Naive B cell (primary cell): ENCODE measurements at regions not wholly inside any gene's neighbourhood (a gene's known extent, or its start where the extent isn't known, plus 50 kb on each side); places are given as distances from the start of the nearest gene placed in this dataset.
"Not testable (repeated sequence)": the region's sequence is repeated elsewhere in the genome, so short reads cannot be mapped to it uniquely, and the experiment has no call there.

Experiments
- ATAC-seq, 2 donors: fragments of 150-1000 bp; cut with Tn5 transposase; 2 replicates each; pipeline ENCODE4 v1.10.0; 2021; ENCODE audit warnings: low read depth in 2 of 2, mild to moderate bottlenecking in 2 of 2, moderate library complexity in 2 of 2
- DNase-seq: peaks from one replicate; pipeline ENCODE4 v3.0.0; 2022
- H3K27ac Mint-ChIP-seq, 6 donors: one replicate each; pipeline ENCODE4 v1.8.0; 2020 to 2022; ENCODE audit warnings: mild to moderate bottlenecking in 6 of 6, mixed read lengths in 6 of 6, moderate library complexity in 5 of 6, inconsistent platforms in 2 of 6
- H3K27me3 Mint-ChIP-seq, 3 donors: one replicate each; pipeline ENCODE4 v1.8.0; 2021 to 2022; ENCODE audit warnings: mixed read lengths in 3 of 3, mild to moderate bottlenecking in 1 of 3
- H3K36me3 Mint-ChIP-seq, 2 donors: one replicate each; pipeline ENCODE4 v1.8.0; 2020 to 2022; ENCODE audit warnings: mixed read lengths in 2 of 2, inconsistent platforms in 1 of 2, mild to moderate bottlenecking in 1 of 2
- H3K4me1 Mint-ChIP-seq, 3 donors: one replicate each; pipeline ENCODE4 v1.8.0; 2020 to 2022; ENCODE audit warnings: mixed read lengths in 3 of 3, inconsistent platforms in 1 of 3, mild to moderate bottlenecking in 1 of 3, moderate library complexity in 1 of 3
- H3K4me3 Mint-ChIP-seq, 8 donors: one replicate each; pipeline ENCODE4 v1.8.0; 2020 to 2022; ENCODE audit warnings: mild to moderate bottlenecking in 8 of 8, mixed read lengths in 8 of 8, moderate library complexity in 8 of 8, inconsistent platforms in 2 of 8
- H3K9me3 Mint-ChIP-seq, 7 donors: one replicate each; pipeline ENCODE4 v1.8.0; 2020 to 2022; ENCODE audit warnings: mixed read lengths in 7 of 7, mild to moderate bottlenecking in 5 of 7, inconsistent platforms in 2 of 7, moderate library complexity in 1 of 7

DNA sequence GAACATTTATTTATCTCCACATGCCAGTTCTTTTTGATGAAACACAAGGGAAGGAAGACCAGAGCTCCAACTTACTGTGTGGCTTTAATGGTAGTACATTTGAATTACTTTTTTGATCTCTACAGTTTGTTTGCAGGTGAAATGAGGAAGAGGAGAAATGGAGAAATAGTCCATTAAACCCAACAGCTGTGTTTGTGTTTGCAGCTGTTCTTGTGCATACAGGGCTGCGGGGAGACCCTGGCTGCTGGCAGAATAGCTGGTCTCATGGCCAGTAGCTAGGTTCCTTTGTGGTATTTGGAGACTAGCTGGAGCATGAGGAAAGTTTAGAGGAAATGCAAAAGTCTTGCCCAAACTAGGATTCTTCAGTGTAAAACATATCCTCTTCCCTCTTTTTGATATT lies 374.8 kb downstream of the GPAT3 start:
- H3K9me3 Mint-ChIP-seq, result peaks cover 0 to 6% (median 0%) of the 10 kb centered on the region in 7 donors
- H3K36me3 Mint-ChIP-seq, result no peaks in the 10 kb centered on the region
- H3K27ac Mint-ChIP-seq, result no peak overlapping the region
- H3K4me1 Mint-ChIP-seq, result no peaks in the 10 kb centered on the region
- DNase-seq (no peak), ATAC-seq (no peak)
- peaks cover 0 to 12% (median 8%) of the 10 kb centered on the region in 3 donors for H3K27me3 Mint-ChIP-seq
- H3K4me3 Mint-ChIP-seq, result no peak overlapping the region

DNA sequence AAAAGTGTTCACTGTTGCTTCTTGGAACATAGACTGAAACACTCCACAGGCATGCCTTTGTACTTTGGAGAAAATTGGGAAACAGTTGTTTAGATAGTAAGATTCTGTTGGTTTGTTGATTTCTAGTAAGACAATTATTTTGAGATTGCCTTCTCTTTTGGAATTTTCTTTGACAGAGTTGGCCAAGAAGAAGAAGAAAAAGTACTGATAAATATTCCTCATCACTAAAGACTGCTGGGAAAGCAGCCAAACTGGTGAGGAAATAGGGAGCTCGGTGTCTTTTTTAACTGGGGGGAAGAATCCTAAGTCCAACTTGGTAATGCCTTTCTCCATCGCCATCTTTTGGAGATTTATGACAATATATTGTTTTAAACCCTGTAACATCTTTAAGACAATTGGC lies 370.7 kb downstream of the GPAT3 start:
- H3K27ac Mint-ChIP-seq, result no peak overlapping the region
- no peaks in the 10 kb centered on the region for H3K36me3 Mint-ChIP-seq
- H3K4me1 Mint-ChIP-seq, result no peaks in the 10 kb centered on the region
- peaks cover 0 to 12% (median 8%) of the 10 kb centered on the region in 3 donors for H3K27me3 Mint-ChIP-seq
- H3K9me3 Mint-ChIP-seq, result peaks cover 0 to 3% (median 0%) of the 10 kb centered on the region in 7 donors
- DNase-seq (no peak), ATAC-seq (no peak)
- no peak overlapping the region for H3K4me3 Mint-ChIP-seq

DNA sequence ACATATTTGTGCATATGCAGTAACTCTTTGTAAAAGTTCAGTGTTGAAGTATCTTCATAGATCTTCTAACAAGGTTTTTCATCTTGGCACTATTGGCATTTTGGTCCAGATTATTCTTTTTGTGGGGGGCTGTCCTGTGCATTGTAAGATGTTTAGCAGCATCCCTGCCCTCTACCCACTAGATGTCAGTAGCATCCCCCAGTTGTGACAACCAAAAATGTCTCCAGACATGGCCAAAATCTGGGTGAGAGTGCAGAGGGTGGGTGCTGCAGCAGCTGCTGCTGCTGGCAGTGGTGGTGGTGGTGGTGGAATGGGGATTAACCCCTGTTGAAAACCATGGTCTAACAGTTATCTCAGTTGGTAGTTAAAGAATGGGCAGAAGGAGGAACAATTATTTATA lies 370.0 kb downstream of the GPAT3 start:
- Mint-ChIP-seq H3K27me3 (peaks cover 0 to 8% (median 5%) of the 10 kb centered on the region in 3 donors), H3K36me3 (no peaks in the 10 kb centered on the region), H3K4me1 (no peaks in the 10 kb centered on the region), H3K27ac (no peak overlapping the region), H3K4me3 (no peak overlapping the region), H3K9me3 (peaks cover 0 to 3% (median 0%) of the 10 kb centered on the region in 7 donors)
- DNase-seq (no peak), ATAC-seq (no peak)

DNA sequence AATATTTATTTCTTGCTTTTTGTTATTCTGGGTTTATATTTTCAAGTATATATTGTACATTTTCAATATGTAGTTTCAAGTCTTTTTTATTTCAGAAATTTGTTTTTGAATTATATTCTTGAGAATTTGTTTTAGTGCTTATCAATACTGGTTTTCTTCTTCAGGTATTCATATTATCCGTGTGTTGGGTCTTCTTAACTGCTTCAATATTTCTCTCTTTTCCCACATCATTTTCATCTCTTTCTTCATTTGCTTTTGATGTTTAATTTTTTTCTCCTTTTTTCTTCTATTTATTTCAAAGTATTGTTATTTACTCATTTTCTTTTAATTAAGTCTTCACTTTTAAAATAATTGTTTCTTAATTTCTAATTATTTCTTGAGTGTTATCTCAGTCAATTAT lies 367.8 kb downstream of the GPAT3 start:
- ATAC-seq, H3K4me3 Mint-ChIP-seq, H3K9me3 Mint-ChIP-seq, H3K4me1 Mint-ChIP-seq, H3K27ac Mint-ChIP-seq, DNase-seq, H3K27me3 Mint-ChIP-seq, H3K36me3 Mint-ChIP-seq: not testable (repeated sequence)

DNA sequence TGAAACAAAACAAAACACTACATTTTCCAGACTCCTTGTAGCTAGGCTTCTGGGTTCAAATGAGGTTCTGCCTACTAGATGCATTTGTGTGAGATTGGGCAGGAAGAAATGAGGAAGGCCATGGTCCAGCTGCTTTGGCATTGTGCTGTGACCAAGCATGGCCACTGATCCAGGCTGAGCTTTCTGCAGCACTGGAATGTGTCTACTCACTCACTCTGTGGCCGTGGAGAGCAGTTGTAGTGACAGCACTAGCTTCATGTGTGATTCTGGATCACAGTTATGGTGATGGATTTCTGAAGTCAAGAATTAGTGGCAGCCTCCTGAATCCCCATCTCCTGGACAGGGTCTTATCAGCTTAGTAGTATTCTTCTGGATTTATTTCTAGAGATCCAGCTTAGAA lies 358.9 kb downstream of the GPAT3 start:
- H3K4me3 Mint-ChIP-seq, result no peak overlapping the region
- peaks cover 0 to 12% (median 3%) of the 10 kb centered on the region in 7 donors for H3K9me3 Mint-ChIP-seq
- ATAC-seq (no peak), DNase-seq (no peak)
- H3K4me1 Mint-ChIP-seq, result no peaks in the 10 kb centered on the region
- H3K27me3 Mint-ChIP-seq, result peaks cover 4 to 17% (median 10%) of the 10 kb centered on the region in 3 donors
- H3K27ac Mint-ChIP-seq, result no peak overlapping the region
- peaks cover 0 to 5% of the 10 kb centered on the region in 2 donors for H3K36me3 Mint-ChIP-seq

DNA sequence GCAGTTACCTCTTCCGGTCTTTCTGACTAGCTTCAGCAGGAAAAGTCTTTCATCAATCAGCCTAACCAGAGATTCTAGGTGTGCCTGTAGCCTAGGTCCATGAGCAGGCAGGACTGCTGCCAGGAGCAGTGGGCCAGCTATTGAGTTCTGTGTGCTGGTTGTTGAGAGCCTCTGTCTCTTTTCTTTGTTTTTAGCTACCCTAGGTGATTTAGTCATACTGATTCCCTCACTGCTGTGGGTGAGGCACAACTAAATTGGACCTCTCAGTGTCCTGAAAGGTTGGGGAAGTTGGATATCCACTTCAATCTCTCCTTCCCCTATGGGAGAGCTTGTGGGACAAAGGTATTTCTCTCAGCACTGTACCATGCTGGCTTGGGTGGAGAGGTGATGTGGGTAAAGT lies 354.9 kb downstream of the GPAT3 start:
- peaks cover 0 to 18% (median 3%) of the 10 kb centered on the region in 7 donors for H3K9me3 Mint-ChIP-seq
- peaks cover 0 to 5% of the 10 kb centered on the region in 2 donors for H3K36me3 Mint-ChIP-seq
- no peak overlapping the region for H3K27ac Mint-ChIP-seq
- DNase-seq, result no peak
- H3K27me3 Mint-ChIP-seq, result peaks cover 0 to 17% (median 10%) of the 10 kb centered on the region in 3 donors
- no peaks in the 10 kb centered on the region for H3K4me1 Mint-ChIP-seq
- H3K4me3 Mint-ChIP-seq, result no peak overlapping the region
- no peak for ATAC-seq

DNA sequence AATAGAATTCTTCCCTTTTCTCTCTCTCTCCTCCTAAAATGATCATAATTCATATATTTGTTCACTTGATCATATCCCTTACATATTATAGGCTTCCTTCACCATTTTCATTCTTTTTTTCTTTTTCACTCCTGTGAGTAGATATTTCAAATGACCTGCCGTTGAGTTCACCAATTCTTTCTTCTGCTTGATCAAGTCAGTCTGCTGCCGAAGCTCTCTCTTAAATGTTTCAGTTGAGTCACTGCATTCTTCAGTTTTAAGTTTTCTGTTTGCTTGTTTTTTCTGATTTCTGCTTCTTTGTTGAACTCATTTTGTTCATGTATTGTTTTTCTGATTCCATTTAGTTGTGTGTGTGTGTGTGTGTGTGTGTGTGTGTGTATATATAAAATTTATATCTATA lies 354.3 kb downstream of the GPAT3 start:
- Mint-ChIP-seq H3K4me3 (no peak overlapping the region), H3K36me3 (peaks cover 0 to 2% of the 10 kb centered on the region in 2 donors)

DNA sequence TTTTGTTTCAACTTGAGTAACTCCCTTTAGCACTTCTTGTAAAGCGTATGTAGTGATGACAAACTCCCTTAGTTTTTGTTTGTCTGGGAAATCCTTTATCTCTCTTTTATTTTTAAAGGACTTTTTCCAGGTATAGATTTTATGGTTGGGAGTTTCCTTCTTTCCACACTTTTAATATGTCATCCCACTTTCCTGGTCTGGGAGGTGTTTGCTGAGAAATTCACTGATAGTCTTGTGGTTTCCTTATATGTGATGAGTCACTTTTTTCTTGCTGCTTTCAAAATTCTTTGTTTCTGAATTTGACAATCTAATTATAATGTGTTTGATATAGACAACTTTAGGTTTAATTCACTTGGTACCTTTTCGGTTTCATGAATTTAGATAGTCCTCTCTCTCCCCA lies 353.9 kb downstream of the GPAT3 start:
- Mint-ChIP-seq H3K27ac (no peak overlapping the region), H3K27me3 (peaks cover 6 to 11% (median 10%) of the 10 kb centered on the region in 3 donors), H3K36me3 (no peaks in the 10 kb centered on the region), H3K9me3 (peaks cover 0 to 13% (median 0%) of the 10 kb centered on the region in 7 donors), H3K4me3 (no peak overlapping the region), H3K4me1 (no peaks in the 10 kb centered on the region)
- DNase-seq, result no peak
- no peak for ATAC-seq

More for the DNA sequence above, 354.3 kb downstream of the GPAT3 start:
- Mint-ChIP-seq H3K4me1 (no peaks in the 10 kb centered on the region), H3K27ac (no peak overlapping the region), H3K27me3 (peaks cover 5 to 13% (median 10%) of the 10 kb centered on the region in 3 donors), H3K9me3 (peaks cover 0 to 15% (median 1%) of the 10 kb centered on the region in 7 donors)
- DNase-seq, result no peak
- ATAC-seq, result no peak

DNA sequence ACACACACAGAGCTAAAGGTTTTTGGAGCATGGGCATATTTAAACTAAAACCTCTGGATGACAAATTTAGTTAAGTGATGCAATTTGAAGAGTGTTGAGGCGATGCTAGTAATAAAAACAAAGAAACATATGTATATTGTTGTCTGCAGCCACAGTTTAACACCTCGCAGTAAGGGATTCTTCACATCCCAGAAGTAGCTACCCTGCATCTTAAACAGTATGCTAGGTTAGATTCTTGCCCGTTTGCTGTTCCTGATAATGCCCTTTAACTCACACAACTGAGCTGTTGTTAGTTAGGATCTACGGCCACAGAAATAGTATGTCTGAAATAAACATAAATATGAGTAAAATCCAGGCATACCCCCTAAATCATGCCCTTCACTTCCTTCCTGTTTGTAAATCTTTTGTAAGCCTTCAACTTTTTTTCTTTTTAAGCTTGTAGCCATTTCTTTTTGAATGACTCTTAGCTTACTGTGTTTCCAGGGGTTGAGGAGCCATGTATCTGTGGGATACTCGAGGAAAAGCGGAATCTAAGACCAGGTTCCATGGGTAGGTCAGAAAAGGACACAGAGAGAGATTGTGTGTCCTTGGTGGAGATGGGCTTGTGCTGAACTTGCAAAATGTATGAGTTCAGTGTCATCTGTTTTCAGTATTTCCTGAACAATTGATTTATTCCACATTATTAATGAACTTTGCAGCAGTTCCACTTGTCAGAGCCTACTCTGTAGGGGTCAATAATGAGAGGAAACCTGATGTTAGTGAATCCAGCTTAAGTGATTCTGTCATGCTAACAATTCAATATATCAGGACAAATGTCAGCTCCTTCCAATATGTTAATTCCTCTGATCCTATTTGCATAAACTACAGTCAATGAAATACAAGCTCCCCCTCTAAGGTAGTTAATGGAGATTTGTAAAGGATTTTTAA lies 349.6 kb downstream of the GPAT3 start:
- Mint-ChIP-seq H3K9me3 (peaks cover 0 to 13% (median 0%) of the 10 kb centered on the region in 7 donors), H3K36me3 (no peaks in the 10 kb centered on the region), H3K4me1 (no peaks in the 10 kb centered on the region), H3K27ac (no peak overlapping the region), H3K27me3 (peaks cover 0 to 6% (median 0%) of the 10 kb centered on the region in 3 donors), H3K4me3 (no peak overlapping the region)
- ATAC-seq (no peak), DNase-seq (no peak)

DNA sequence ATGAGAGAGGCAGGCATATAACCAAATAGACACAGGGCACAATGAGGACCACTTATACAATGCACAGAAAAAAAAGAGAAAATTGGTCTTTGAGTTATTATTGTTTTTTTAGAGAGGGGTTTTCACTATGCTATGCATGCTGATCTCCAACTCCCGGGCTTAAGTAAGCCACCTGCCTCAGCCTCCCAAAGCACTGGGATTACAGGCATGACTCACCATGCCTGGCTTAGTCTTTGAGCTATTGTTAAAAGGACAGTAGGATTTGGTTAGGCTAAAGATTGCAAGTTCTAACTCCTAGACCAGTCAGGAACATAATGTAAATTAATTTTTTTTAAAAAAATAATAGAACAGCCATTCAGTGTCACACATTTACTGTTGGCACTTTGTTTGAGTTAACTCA lies 340.1 kb downstream of the GPAT3 start:
- peaks cover 0 to 15% (median 6%) of the 10 kb centered on the region in 3 donors for H3K27me3 Mint-ChIP-seq
- peaks cover 0 to 2% (median 0%) of the 10 kb centered on the region in 7 donors for H3K9me3 Mint-ChIP-seq
- no peaks in the 10 kb centered on the region for H3K4me1 Mint-ChIP-seq
- DNase-seq (no peak), ATAC-seq (no peak)
- H3K27ac Mint-ChIP-seq, result no peak overlapping the region
- no peaks in the 10 kb centered on the region for H3K36me3 Mint-ChIP-seq
- H3K4me3 Mint-ChIP-seq, result no peak overlapping the region

DNA sequence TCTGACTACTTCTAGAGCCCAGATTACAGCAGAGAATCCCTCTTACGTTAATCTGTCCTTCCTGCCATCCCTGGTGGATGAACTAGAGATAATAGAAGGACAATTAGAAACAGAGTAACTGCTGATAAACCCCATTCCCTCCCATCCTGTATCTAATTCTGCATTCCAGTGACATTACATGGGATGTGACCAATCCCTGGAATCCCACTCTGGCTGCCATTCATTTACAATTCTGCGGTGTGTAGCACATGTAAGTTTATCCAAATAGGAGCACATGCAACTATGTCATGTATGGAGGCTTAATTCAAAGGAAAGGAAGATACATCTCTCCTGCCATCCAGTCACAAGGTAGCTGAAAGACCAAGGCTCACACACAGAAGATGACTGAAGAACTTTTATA lies 339.5 kb downstream of the GPAT3 start:
- no peaks in the 10 kb centered on the region for H3K36me3 Mint-ChIP-seq
- H3K4me1 Mint-ChIP-seq, result no peaks in the 10 kb centered on the region
- no peak overlapping the region for H3K4me3 Mint-ChIP-seq
- peaks cover 0 to 2% (median 0%) of the 10 kb centered on the region in 7 donors for H3K9me3 Mint-ChIP-seq
- ATAC-seq, result no peak
- DNase-seq, result no peak
- H3K27me3 Mint-ChIP-seq, result peaks cover 0 to 15% (median 6%) of the 10 kb centered on the region in 3 donors
- H3K27ac Mint-ChIP-seq, result no peak overlapping the region

DNA sequence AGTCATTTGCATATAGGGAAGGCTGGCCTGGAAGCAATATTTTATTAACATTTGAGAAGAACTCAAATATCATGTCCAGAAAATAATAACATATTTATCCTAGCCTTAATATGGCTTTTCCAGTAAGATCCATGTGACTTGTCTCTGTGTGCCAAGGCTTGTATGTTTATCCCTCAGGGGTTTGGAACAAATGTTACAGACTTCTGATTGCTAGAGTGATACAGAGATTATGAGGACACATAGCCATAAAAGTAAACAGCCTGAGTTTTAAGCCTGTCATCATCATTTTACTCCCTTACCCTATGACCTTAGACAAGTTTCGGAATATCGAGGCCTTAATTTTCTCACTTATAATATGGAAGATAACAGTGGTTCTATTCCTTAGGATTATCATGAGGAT lies 338.1 kb downstream of the GPAT3 start:
- Mint-ChIP-seq H3K36me3 (no peaks in the 10 kb centered on the region), H3K27ac (no peak overlapping the region), H3K4me3 (no peak overlapping the region), H3K9me3 (peaks cover 0 to 3% (median 0%) of the 10 kb centered on the region in 7 donors), H3K27me3 (peaks cover 0 to 15% (median 6%) of the 10 kb centered on the region in 3 donors), H3K4me1 (no peaks in the 10 kb centered on the region)
- DNase-seq (no peak), ATAC-seq (no peak)

DNA sequence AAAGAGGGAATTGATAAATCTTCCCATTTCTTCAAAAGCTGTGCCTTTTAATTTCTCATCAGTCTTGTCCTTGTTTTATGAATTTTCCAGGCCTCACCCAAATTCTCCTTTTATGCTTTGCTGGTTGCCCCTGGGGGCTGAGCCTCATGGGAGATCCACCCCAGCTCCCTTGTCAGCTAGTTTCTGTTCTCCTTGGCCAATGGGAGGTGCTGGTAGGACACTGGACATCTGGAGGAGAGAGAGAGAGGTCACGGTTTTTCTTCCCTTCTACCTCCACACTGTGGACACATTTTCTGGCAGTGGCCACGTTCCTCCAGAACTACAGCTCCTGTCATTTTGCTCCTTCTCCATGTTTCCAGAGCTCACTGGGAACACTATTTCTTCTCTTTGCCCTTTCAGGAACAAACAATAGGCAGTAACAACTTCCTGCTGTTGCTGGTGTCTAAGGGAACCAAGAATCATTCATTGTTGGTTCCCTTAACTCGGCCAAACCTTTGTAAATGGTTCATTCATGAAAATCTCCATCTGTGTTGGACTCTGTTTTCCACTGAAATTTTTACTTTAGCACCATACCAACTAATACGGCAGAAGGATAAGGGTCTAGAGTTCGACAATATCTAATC lies 334.5 kb downstream of the GPAT3 start:
- Mint-ChIP-seq H3K9me3 (peaks cover 0 to 3% (median 0%) of the 10 kb centered on the region in 7 donors), H3K27me3 (peaks cover 0 to 8% (median 6%) of the 10 kb centered on the region in 3 donors)

More for the DNA sequence above, 334.5 kb downstream of the GPAT3 start:
- ATAC-seq (no peak), DNase-seq (no peak)
- Mint-ChIP-seq H3K4me3 (no peak overlapping the region), H3K27ac (no peak overlapping the region), H3K36me3 (no peaks in the 10 kb centered on the region), H3K4me1 (no peaks in the 10 kb centered on the region)
